Endothelial cell of umbilical vein (primary cell): ENCODE measurements at regions not wholly inside any gene's neighbourhood (a gene's known extent, or its start where the extent isn't known, plus 50 kb on each side); places are given as distances from the start of the nearest gene placed in this dataset.

Source experiments
- BruUV-seq: library from RNA; stranded (reverse); fragments of 400-500 nt; replicated peaks from 2 replicates; lab custom pipeline; 2021; lab: Mats Ljungman, UMichigan
- CTCF ChIA-PET: fragments of 300-600, 350-600 bp; sonication (Branson Sonifier 250); formaldehyde crosslinking; loops from one replicate; lab custom pipeline; 2021; ENCODE audit warnings: antibody characterized with exemption, inconsistent platforms; lab: Charles Lee
- POLR2A ChIA-PET: fragments of 300-600, 350-600 bp; sonication (Branson Sonifier 250); formaldehyde crosslinking; loops from one replicate; lab custom pipeline; 2021; ENCODE audit warnings: antibody characterized with exemption, inconsistent platforms; lab: Charles Lee
- DNase-seq: peaks from one replicate; pipeline ENCODE4 v3.0.0-alpha.2; 2011; ENCODE audit warnings: low read depth, low spot score
- FAIRE-seq: peaks from 2 replicates; lab custom pipeline; 2011; peaks lifted over from hg19 to GRCh38; lab: Jason Lieb, UNC
- H2AFZ ChIP-seq: 2 replicates; pipeline ENCODE4 v1.6.0; 2012; ENCODE audit warnings: low read depth, low read length, control low read depth, inconsistent platforms
- H3K27ac ChIP-seq: 2 replicates; pipeline ENCODE4 v1.5.1; 2011; ENCODE audit warnings: low read depth, mild to moderate bottlenecking, control low read depth, low read length, moderate library complexity; ENCODE audit not compliant: insufficient read depth
- H3K27me3 ChIP-seq, 2 experiments: 2 replicates each; pipeline versions ENCODE4 v1.6.0 to v1.6.1; 2011; ENCODE audit warnings: low read length in 2 of 2, mixed read lengths in 1 of 2; ENCODE audit not compliant: control insufficient read depth in 2 of 2, insufficient read depth in 2 of 2
- H3K36me3 ChIP-seq, 2 experiments: 2 replicates in 1 of 2; 3 replicates in 1 of 2; pipeline ENCODE4 v1.5.1; 2011; ENCODE audit warnings: low read length in 2 of 2, mild to moderate bottlenecking in 1 of 2, moderate library complexity in 1 of 2; ENCODE audit not compliant: control insufficient read depth in 2 of 2, insufficient read depth in 2 of 2; ENCODE audit errors: extremely low read depth in 1 of 2
- H3K4me1 ChIP-seq: 3 replicates; pipeline ENCODE4 v1.5.1; 2011; ENCODE audit warnings: mild to moderate bottlenecking, low read length; ENCODE audit not compliant: control insufficient read depth, insufficient read depth; ENCODE audit errors: extremely low read depth
- H3K4me2 ChIP-seq: 2 replicates; pipeline ENCODE4 v1.6.1; 2011; ENCODE audit warnings: low read length, control low read depth, mixed read lengths; ENCODE audit not compliant: insufficient read depth
- H3K4me3 ChIP-seq, 3 experiments: fragments of 200-600 bp in 1 of 3; sonication (generic), shearing (Covaris generic) in 1 of 3; replicated peaks in 1 of 3; 2 replicates each; pipeline ENCODE4 v1.5.1; 2011 to 2016; ENCODE audit warnings: control low read depth in 3 of 3, low read length in 3 of 3, mild to moderate bottlenecking in 2 of 3, inconsistent platforms in 1 of 3, low read depth in 1 of 3, moderate library complexity in 1 of 3; ENCODE audit not compliant: insufficient read depth in 1 of 3
- H3K79me2 ChIP-seq: 2 replicates; pipeline ENCODE4 v1.6.0; 2012; ENCODE audit warnings: low read length, inconsistent platforms; ENCODE audit not compliant: control insufficient read depth, insufficient read depth
- H3K9ac ChIP-seq: replicated peaks from 2 replicates; pipeline ENCODE3; 2011; ENCODE audit warnings: low read length, control low read depth; ENCODE audit not compliant: insufficient read depth; ENCODE audit errors: extremely low read depth
- H3K9me1 ChIP-seq: replicated peaks from 3 replicates; pipeline ENCODE4 v1.6.0; 2011; ENCODE audit warnings: mild to moderate bottlenecking, low read length; ENCODE audit not compliant: control insufficient read depth, insufficient read depth; ENCODE audit errors: extremely low read depth
- H3K9me3 ChIP-seq: replicated peaks from 2 replicates; pipeline ENCODE4 v1.5.1; 2012; ENCODE audit warnings: low read length, inconsistent platforms; ENCODE audit not compliant: control insufficient read depth, insufficient read depth
- H4K20me1 ChIP-seq: replicated peaks from 2 replicates; pipeline ENCODE3; 2011; ENCODE audit warnings: mild to moderate bottlenecking, low read length; ENCODE audit not compliant: control insufficient read depth, insufficient read depth; ENCODE audit errors: extremely low read depth
- EZH2 ChIP-seq: IDR thresholded peaks from 2 replicates; pipeline ENCODE4 v1.6.1; 2012; ENCODE audit warnings: borderline replicate concordance, low read depth, mild to moderate bottlenecking, moderate library complexity, low read length, inconsistent platforms; ENCODE audit not compliant: severe bottlenecking
- GATA2 ChIP-seq: IDR thresholded peaks from 2 replicates; pipeline ENCODE4 v1.7.0; 2011; ENCODE audit warnings: low read depth, mild to moderate bottlenecking, moderate library complexity, mixed read lengths, low read length; ENCODE audit not compliant: insufficient read length, insufficient read depth
- JUN ChIP-seq: IDR thresholded peaks from 2 replicates; pipeline ENCODE4 v1.6.1; 2011; ENCODE audit warnings: borderline replicate concordance, low read depth; ENCODE audit not compliant: insufficient read length, insufficient read depth
- MYC ChIP-seq: IDR thresholded peaks from one replicate; pipeline ENCODE4 v1.6.1; 2011; ENCODE audit warnings: mild to moderate bottlenecking, low read depth, low read length
- POLR2A ChIP-seq: IDR thresholded peaks from 2 replicates; pipeline ENCODE4 v1.6.1; 2012; ENCODE audit warnings: low read depth, mild to moderate bottlenecking, control low read depth, low read length
- dilution Hi-C: fragments of 300-500 bp; cut with MboI; formaldehyde crosslinking; loops from one replicate; pipeline ENCODE4 v1.15.0; 2019; ENCODE audit warnings: low sequenced_read_pairs; ENCODE audit not compliant: extremely low pct_ligation_motif_present
- intact Hi-C: fragments of 100-400 bp; cut with micrococcal nuclease; formaldehyde crosslinking; loops from one replicate; pipeline ENCODE4 v1.10.0; 2022
- TF ChIP-seq, protein P1 (sequence below), 2 donors: IDR thresholded peaks; 1 replicate in 1 of 2; 2 replicates in 1 of 2; pipeline ENCODE4 v1.5.1; 2011; ENCODE audit warnings: low read length in 2 of 2, mild to moderate bottlenecking in 2 of 2, moderate library complexity in 2 of 2, control low read depth in 1 of 2, inconsistent platforms in 1 of 2, low read depth in 1 of 2; ENCODE audit not compliant: insufficient read depth in 1 of 2; ENCODE audit errors: extremely low read depth in 1 of 2
- TF ChIP-seq, protein P2 (sequence below): IDR thresholded peaks from 2 replicates; pipeline ENCODE4 v1.6.1; 2011; ENCODE audit not compliant: insufficient read depth, insufficient read length

GRCh38 chr5:24215114-24215513 is 429.7 kb downstream of the CDH10 start:
- TF ChIP-seq POLR2A, result no peak
- TF ChIP-seq JUN, result no peak
- TF ChIP-seq, protein P1, sequence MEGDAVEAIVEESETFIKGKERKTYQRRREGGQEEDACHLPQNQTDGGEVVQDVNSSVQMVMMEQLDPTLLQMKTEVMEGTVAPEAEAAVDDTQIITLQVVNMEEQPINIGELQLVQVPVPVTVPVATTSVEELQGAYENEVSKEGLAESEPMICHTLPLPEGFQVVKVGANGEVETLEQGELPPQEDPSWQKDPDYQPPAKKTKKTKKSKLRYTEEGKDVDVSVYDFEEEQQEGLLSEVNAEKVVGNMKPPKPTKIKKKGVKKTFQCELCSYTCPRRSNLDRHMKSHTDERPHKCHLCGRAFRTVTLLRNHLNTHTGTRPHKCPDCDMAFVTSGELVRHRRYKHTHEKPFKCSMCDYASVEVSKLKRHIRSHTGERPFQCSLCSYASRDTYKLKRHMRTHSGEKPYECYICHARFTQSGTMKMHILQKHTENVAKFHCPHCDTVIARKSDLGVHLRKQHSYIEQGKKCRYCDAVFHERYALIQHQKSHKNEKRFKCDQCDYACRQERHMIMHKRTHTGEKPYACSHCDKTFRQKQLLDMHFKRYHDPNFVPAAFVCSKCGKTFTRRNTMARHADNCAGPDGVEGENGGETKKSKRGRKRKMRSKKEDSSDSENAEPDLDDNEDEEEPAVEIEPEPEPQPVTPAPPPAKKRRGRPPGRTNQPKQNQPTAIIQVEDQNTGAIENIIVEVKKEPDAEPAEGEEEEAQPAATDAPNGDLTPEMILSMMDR (IDR thresholded peaks at IDR 0.05; ENCODE audit: extremely low read depth in 1 of 2, insufficient read depth in 1 of 2, low read depth in 1 of 2, low read length in 2 of 2), result no peak
- TF ChIP-seq, protein P2, sequence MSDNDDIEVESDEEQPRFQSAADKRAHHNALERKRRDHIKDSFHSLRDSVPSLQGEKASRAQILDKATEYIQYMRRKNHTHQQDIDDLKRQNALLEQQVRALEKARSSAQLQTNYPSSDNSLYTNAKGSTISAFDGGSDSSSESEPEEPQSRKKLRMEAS, result no peak
- TF ChIP-seq GATA2, result no peak
- no peak for TF ChIP-seq MYC
- ChIA-PET CTCF (no interaction called here), POLR2A (no interaction called here)
- FAIRE-seq (no peak), DNase-seq (no peak)
- Histone ChIP-seq H3K27ac (no peak overlapping the region), H3K9me3 (no peaks in the 10 kb centered on the region), H3K79me2 (no peaks in the 10 kb centered on the region), H3K9me1 (no peaks in the 10 kb centered on the region), H2AFZ (no peak overlapping the region), H3K4me3 (no peak overlapping the region), H4K20me1 (no peaks in the 10 kb centered on the region), H3K4me1 (no peaks in the 10 kb centered on the region), H3K9ac (no peak overlapping the region), H3K27me3 (no peaks in the 10 kb centered on the region), H3K4me2 (no peak overlapping the region), H3K36me3 (no peaks in the 10 kb centered on the region)
- dilution Hi-C loops (no loop called here), intact Hi-C loops (no loop called here)
- BruUV-seq, result no TSS peak

DNA sequence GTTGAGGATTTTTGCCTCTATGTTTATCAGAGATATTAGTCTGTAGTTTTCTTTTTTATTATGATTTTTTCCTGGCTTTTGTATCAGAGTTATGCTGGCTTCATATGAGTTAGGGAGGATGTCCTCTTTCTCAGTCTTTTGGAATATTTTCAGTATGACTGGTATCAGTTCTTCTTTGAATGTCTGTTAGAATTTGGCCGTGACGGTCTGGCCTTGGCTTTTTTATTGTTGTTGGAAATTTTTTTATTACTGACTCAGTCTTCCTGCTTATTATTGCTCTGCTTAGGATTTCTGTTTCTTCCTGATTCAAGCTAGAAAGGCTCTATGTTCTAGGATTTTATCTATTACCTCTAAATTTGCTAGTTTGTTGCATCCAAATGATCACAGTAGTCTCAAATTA is 421.9 kb downstream of the CDH10 start:
- Histone ChIP-seq H3K9ac (no peak overlapping the region), H3K4me3 (no peak overlapping the region), H4K20me1 (no peaks in the 10 kb centered on the region), H3K36me3 (no peaks in the 10 kb centered on the region), H3K4me2 (no peak overlapping the region), H2AFZ (no peak overlapping the region), H3K4me1 (no peaks in the 10 kb centered on the region), H3K27me3 (no peaks in the 10 kb centered on the region), H3K9me1 (no peaks in the 10 kb centered on the region), H3K27ac (no peak overlapping the region), H3K79me2 (no peaks in the 10 kb centered on the region), H3K9me3 (peaks cover 4% of the 10 kb centered on the region)
- POLR2A ChIA-PET, result no interaction called here
- intact Hi-C loops, result no loop called here
- BruUV-seq, result no TSS peak
- CTCF ChIA-PET, result no interaction called here
- no peak for FAIRE-seq
- no peak for DNase-seq
- TF ChIP-seq, protein P2, result no peak
- no peak for TF ChIP-seq POLR2A
- TF ChIP-seq EZH2, result no peak
- dilution Hi-C loops, result no loop called here
